ENCODE measurements at regions not wholly inside any gene's neighbourhood (a gene's known extent, or its start where the extent isn't known, plus 50 kb on each side); places are given as distances from the start of the nearest gene placed in this dataset.

- Histone ChIP-seq H3K4me1 (ENCODE audit: control insufficient read depth, extremely low read depth, insufficient read depth, low read length) (no peaks in the 10 kb centered on the region), H3K4me2 (ENCODE audit: extremely low read depth, insufficient read depth, low read length) (no peak overlapping the region), H3K27me3 (ENCODE audit: control insufficient read depth, insufficient read depth, low read length) (no peaks in the 10 kb centered on the region), H3K27ac (ENCODE audit: insufficient read depth, low read length) (no peak overlapping the region), H3K9ac (ENCODE audit: insufficient read depth, low read length) (no peak overlapping the region), H2AFZ (ENCODE audit: low read length) (no peak overlapping the region), H3K4me3 (replicated peaks in 1 of 4; ENCODE audit: control extremely low read depth in 1 of 4, insufficient read depth in 1 of 4, low read depth in 3 of 4, low read length in 4 of 4) (no peak overlapping the region), H3K36me3 (ENCODE audit: control insufficient read depth, insufficient read depth, low read length) (peaks cover 6% of the 10 kb centered on the region), H3K9me3 (ENCODE audit: control insufficient read depth, insufficient read depth, low read depth, low read length) (no peaks in the 10 kb centered on the region), H3K79me2 (ENCODE audit: control insufficient read depth, insufficient read depth, low read length) (no peaks in the 10 kb centered on the region), H4K20me1 (ENCODE audit: control insufficient read depth, extremely low read depth, insufficient read depth, low read length) (no peaks in the 10 kb centered on the region)
- TF ChIP-seq, protein P1, sequence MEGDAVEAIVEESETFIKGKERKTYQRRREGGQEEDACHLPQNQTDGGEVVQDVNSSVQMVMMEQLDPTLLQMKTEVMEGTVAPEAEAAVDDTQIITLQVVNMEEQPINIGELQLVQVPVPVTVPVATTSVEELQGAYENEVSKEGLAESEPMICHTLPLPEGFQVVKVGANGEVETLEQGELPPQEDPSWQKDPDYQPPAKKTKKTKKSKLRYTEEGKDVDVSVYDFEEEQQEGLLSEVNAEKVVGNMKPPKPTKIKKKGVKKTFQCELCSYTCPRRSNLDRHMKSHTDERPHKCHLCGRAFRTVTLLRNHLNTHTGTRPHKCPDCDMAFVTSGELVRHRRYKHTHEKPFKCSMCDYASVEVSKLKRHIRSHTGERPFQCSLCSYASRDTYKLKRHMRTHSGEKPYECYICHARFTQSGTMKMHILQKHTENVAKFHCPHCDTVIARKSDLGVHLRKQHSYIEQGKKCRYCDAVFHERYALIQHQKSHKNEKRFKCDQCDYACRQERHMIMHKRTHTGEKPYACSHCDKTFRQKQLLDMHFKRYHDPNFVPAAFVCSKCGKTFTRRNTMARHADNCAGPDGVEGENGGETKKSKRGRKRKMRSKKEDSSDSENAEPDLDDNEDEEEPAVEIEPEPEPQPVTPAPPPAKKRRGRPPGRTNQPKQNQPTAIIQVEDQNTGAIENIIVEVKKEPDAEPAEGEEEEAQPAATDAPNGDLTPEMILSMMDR (conservative IDR thresholded peaks at IDR 0.05 in 1 of 2, IDR thresholded peaks at IDR 0.05 in 1 of 2; ENCODE audit: low read depth in 1 of 2, low read length in 2 of 2) = no peak
- no peak for TF ChIP-seq EZH2 (IDR thresholded peaks at IDR 0.05; ENCODE audit: low read length, missing control alignments)
- DNase-seq (ENCODE audit: low read depth in 2 of 2) = no peak
These were observed 63.4 kb downstream of the TET3 start for GRCh38 chr2:74048147-74048546.

- DNase-seq (ENCODE audit: low read depth in 2 of 2) = no peak
- no peak overlapping the region for H3K9ac ChIP-seq (ENCODE audit: insufficient read depth, low read length)
- H3K27me3 ChIP-seq (ENCODE audit: control insufficient read depth, insufficient read depth, low read length) = no peaks in the 10 kb centered on the region
- no peak overlapping the region for H3K27ac ChIP-seq (ENCODE audit: insufficient read depth, low read length)
- no peaks in the 10 kb centered on the region for H4K20me1 ChIP-seq (ENCODE audit: control insufficient read depth, extremely low read depth, insufficient read depth, low read length)
- no peak overlapping the region for H2AFZ ChIP-seq (ENCODE audit: low read length)
- no peak for TF ChIP-seq EZH2 (IDR thresholded peaks at IDR 0.05; ENCODE audit: low read length, missing control alignments)
- TF ChIP-seq, protein P1 (conservative IDR thresholded peaks at IDR 0.05 in 1 of 2, IDR thresholded peaks at IDR 0.05 in 1 of 2; ENCODE audit: low read depth in 1 of 2, low read length in 2 of 2) = no peak
- H3K4me2 ChIP-seq (ENCODE audit: extremely low read depth, insufficient read depth, low read length) = no peak overlapping the region
- no peaks in the 10 kb centered on the region for H3K9me3 ChIP-seq (ENCODE audit: control insufficient read depth, insufficient read depth, low read depth, low read length)
- H3K79me2 ChIP-seq (ENCODE audit: control insufficient read depth, insufficient read depth, low read length) = no peaks in the 10 kb centered on the region
- H3K4me1 ChIP-seq (ENCODE audit: control insufficient read depth, extremely low read depth, insufficient read depth, low read length) = no peaks in the 10 kb centered on the region
- peaks cover 6% of the 10 kb centered on the region for H3K36me3 ChIP-seq (ENCODE audit: control insufficient read depth, insufficient read depth, low read length)
- H3K4me3 ChIP-seq (replicated peaks in 1 of 4; ENCODE audit: control extremely low read depth in 1 of 4, insufficient read depth in 1 of 4, low read depth in 3 of 4, low read length in 4 of 4) = no peak overlapping the region
These were observed 64.3 kb downstream of the TET3 start for GRCh38 chr2:74048843-74049519.

DNA sequence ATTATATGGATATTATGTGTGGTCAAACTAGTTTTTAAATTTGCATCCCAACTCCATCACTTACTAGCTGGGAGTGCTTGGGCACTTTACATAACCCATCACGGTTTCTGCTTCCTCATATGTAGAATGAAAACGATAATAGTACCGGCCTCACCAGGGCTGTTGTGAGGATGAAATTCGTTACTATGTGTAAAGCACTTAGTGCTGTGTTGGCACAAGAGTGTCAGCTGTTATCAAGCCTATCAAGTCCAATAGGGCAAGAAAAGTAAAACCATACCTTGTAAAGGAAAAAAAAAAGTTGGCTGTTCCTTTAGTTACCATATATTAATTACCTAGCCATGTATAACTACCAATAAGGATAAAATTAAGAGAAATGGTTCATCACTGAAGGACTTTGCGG, 65.4 kb downstream of the TET3 start:
- H3K4me1 ChIP-seq (ENCODE audit: control insufficient read depth, extremely low read depth, insufficient read depth, low read length) = no peaks in the 10 kb centered on the region
- peaks cover 6% of the 10 kb centered on the region for H3K36me3 ChIP-seq (ENCODE audit: control insufficient read depth, insufficient read depth, low read length)
- H3K4me2 ChIP-seq (ENCODE audit: extremely low read depth, insufficient read depth, low read length) = no peak overlapping the region
- no peak overlapping the region for H3K27ac ChIP-seq (ENCODE audit: insufficient read depth, low read length)
- no peak for DNase-seq (ENCODE audit: low read depth in 2 of 2)
- no peak overlapping the region for H2AFZ ChIP-seq (ENCODE audit: low read length)
- H3K9ac ChIP-seq (ENCODE audit: insufficient read depth, low read length) = no peak overlapping the region
- H3K4me3 ChIP-seq (replicated peaks in 1 of 4; ENCODE audit: control extremely low read depth in 1 of 4, insufficient read depth in 1 of 4, low read depth in 3 of 4, low read length in 4 of 4) = no peak overlapping the region
- H3K79me2 ChIP-seq (ENCODE audit: control insufficient read depth, insufficient read depth, low read length) = no peaks in the 10 kb centered on the region
- H4K20me1 ChIP-seq (ENCODE audit: control insufficient read depth, extremely low read depth, insufficient read depth, low read length) = no peaks in the 10 kb centered on the region
- H3K27me3 ChIP-seq (ENCODE audit: control insufficient read depth, insufficient read depth, low read length) = no peaks in the 10 kb centered on the region
- H3K9me3 ChIP-seq (ENCODE audit: control insufficient read depth, insufficient read depth, low read depth, low read length) = no peaks in the 10 kb centered on the region
- no peak for TF ChIP-seq EZH2 (IDR thresholded peaks at IDR 0.05; ENCODE audit: low read length, missing control alignments)
- TF ChIP-seq, protein P1 (conservative IDR thresholded peaks at IDR 0.05 in 1 of 2, IDR thresholded peaks at IDR 0.05 in 1 of 2; ENCODE audit: low read depth in 1 of 2, low read length in 2 of 2) = no peak

All from fibroblast of lung (primary cell).